ENCODE measurements at regions not wholly inside any gene's neighbourhood (a gene's known extent, or its start where the extent isn't known, plus 50 kb on each side); places are given as distances from the start of the nearest gene placed in this dataset.

DNA sequence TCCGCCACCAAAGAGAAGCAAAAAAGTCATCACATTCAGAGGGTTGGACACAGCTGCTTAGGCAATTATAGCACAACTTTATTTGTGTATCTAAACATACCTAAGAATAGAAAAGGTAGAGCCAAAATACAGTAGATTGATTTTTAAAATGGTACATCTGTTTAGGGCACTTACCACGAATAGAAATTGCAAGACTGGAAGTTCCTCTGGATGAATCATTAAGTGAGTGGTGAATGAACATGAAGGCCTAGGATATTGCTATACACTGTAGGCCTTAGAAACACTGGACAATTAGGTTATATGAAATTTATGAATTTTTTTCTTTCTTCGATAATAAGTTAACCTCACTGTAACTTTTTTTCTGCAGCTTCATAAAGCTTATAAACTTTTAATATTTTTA lies 687.0 kb downstream of the BCL11A start:
- TF ChIP-seq EZH2 (IDR thresholded peaks at IDR 0.05; ENCODE audit: low read depth), result no peak
- TF ChIP-seq, protein P1, sequence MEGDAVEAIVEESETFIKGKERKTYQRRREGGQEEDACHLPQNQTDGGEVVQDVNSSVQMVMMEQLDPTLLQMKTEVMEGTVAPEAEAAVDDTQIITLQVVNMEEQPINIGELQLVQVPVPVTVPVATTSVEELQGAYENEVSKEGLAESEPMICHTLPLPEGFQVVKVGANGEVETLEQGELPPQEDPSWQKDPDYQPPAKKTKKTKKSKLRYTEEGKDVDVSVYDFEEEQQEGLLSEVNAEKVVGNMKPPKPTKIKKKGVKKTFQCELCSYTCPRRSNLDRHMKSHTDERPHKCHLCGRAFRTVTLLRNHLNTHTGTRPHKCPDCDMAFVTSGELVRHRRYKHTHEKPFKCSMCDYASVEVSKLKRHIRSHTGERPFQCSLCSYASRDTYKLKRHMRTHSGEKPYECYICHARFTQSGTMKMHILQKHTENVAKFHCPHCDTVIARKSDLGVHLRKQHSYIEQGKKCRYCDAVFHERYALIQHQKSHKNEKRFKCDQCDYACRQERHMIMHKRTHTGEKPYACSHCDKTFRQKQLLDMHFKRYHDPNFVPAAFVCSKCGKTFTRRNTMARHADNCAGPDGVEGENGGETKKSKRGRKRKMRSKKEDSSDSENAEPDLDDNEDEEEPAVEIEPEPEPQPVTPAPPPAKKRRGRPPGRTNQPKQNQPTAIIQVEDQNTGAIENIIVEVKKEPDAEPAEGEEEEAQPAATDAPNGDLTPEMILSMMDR (conservative IDR thresholded peaks at IDR 0.05), result no peak

All from PC-9 (cell line).